HCT116 (cell line): ENCODE measurements at regions not wholly inside any gene's neighbourhood (a gene's known extent, or its start where the extent isn't known, plus 50 kb on each side); places are given as distances from the start of the nearest gene placed in this dataset.

Experiments
- CEBPB ChIP-seq: IDR thresholded peaks from 2 replicates; pipeline ENCODE4 v1.6.1; 2012; ENCODE audit warnings: low read depth
- CTCF ChIP-seq, 3 experiments: fragments of 200-600 bp in 1 of 3; sonication (generic) in 1 of 3; IDR thresholded peaks in 2 of 3; conservative IDR thresholded peaks in 1 of 3; 2 replicates each; pipeline ENCODE4 v1.5.1; 2012 to 2017; ENCODE audit warnings: low read depth in 2 of 3, low read length in 2 of 3, antibody characterized with exemption in 1 of 3, borderline replicate concordance in 1 of 3, control low read depth in 1 of 3, mild to moderate bottlenecking in 1 of 3, mixed read lengths in 1 of 3, mixed run types in 1 of 3, moderate library complexity in 1 of 3; ENCODE audit not compliant: insufficient read depth in 1 of 3
- EZH2 ChIP-seq: fragments of 200-600 bp; sonication (generic); IDR thresholded peaks from 2 replicates; pipeline ENCODE4 v1.6.1; 2017; ENCODE audit warnings: antibody characterized with exemption, mixed run types
- EZH2phosphoT487 ChIP-seq: fragments of 200-600 bp; IDR thresholded peaks from 2 replicates; pipeline ENCODE4 v1.6.1; 2018; ENCODE audit warnings: antibody characterized with exemption, borderline replicate concordance
- POLR2A ChIP-seq: IDR thresholded peaks from 2 replicates; pipeline ENCODE4 v1.7.0; 2011; ENCODE audit warnings: borderline replicate concordance; ENCODE audit not compliant: insufficient read depth, insufficient read length; ENCODE audit errors: extremely low read depth
- POLR2AphosphoS5 ChIP-seq: IDR thresholded peaks from 2 replicates; pipeline ENCODE4 v1.6.1; 2011; ENCODE audit warnings: mild to moderate bottlenecking, low read depth, low read length, moderate library complexity
- RAD21 ChIP-seq: IDR thresholded peaks from 2 replicates; pipeline ENCODE4 v1.6.1; 2012; ENCODE audit warnings: low read depth, mild to moderate bottlenecking
- REST ChIP-seq: IDR thresholded peaks from 2 replicates; pipeline ENCODE4 v1.6.1; 2012; ENCODE audit warnings: low read depth
- ZBTB33 ChIP-seq: IDR thresholded peaks from 2 replicates; pipeline ENCODE4 v1.6.1; 2011; ENCODE audit warnings: mild to moderate bottlenecking, low read length, moderate library complexity; ENCODE audit not compliant: insufficient replicate concordance; ENCODE audit errors: extremely low read depth

- TF ChIP-seq CTCF (IDR thresholded peaks at IDR 0.05 in 2 of 3, conservative IDR thresholded peaks at IDR 0.05 in 1 of 3; ENCODE audit: borderline replicate concordance in 1 of 3, insufficient read depth in 1 of 3, low read depth in 2 of 3, low read length in 2 of 3) = no peak
- TF ChIP-seq REST = no peak
- no peak for TF ChIP-seq CEBPB
- no peak for TF ChIP-seq EZH2
- no peak for TF ChIP-seq POLR2AphosphoS5
- no peak for TF ChIP-seq RAD21
- TF ChIP-seq POLR2A = no peak
- TF ChIP-seq ZBTB33 = no peak
- TF ChIP-seq EZH2phosphoT487 = no peak
These were observed 74.5 kb downstream of the MDH1 start for GRCh38 chr2:63663013-63663864.
